ENCODE measurements at regions not wholly inside any gene's neighbourhood (a gene's known extent, or its start where the extent isn't known, plus 50 kb on each side); places are given as distances from the start of the nearest gene placed in this dataset.
A peak's percentile ranks its signal among the peaks of the same experiment; 100 is the strongest.

DNA sequence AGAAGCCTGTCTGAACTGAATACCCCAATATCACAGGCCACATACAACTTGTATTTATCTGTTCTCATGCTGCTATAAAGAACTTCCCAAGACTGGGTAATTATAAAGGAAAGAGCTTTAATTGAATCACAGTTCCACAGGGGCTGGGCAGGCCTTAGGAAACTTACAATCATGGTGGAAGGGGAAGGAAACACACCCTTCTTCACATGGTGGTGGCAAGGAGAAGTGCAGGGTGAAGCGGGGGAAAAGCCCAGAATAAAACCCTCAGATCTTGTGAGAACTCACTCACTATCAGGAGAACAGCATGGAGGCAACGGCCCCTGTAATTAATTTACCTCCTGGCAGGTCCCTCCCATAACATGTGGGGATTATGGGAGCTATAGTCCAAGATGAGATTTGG is 50.3 kb upstream of the FNDC1 start:
- DNase-seq, result no peak

DNA sequence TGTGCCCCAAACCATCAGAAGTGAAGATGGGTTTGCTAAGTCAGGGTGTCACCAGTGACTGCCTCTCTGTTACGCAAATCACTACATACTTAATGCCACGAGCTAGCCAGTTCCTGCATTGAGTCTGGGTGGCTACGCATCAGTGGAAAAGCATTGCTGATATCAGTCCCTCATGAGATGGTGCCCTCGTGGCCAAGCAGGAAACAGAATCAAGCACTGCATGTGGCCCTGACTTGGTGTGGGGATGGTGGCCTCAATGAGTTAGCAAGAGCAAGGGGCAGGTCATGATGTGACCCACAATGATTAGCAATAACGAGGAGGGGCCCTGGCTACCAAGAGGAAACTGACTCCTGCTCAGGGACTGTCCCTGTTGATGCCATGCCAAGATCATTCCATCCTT is 51.6 kb upstream of the FNDC1 start:
- no peak for DNase-seq

DNA sequence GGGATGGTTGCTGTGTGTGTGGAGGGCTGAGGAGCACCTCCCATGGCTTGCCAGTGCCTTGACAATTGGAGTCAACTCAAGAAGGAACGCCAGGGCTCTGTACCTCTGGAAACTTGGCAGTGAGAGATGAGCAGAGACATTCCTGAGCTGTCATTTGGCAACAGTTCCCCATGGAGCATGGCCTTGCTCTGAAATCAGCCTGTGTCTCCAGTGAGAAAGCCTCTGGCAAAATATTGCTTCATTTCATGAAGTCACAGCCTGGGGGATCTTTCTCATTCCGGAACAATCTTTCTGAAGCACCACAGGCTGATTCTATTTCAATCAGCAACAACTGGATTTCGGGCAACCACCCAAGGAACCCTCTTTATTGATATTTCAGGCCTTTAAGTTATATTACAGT is 52.2 kb upstream of the FNDC1 start:
- DNase-seq, result no peak

DNA sequence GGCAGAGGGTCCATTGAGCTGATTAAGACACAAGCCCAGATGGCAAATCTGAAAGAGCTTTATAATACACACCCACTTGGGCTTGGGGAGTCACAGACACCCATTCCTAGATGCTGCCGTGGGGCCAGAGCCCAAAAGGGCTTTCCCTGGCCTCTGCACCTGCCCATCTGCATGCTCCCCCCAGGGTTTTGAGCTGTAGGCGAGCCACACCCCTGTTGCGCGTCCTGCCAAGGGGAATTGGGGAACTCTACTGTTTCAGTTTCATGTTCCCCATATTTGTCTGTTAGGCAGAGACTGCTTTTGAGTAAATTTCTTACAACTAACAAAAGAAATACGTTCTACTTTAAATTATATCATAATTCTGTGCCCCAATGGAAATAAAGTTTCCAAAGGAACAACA is 52.9 kb upstream of the FNDC1 start:
- DNase-seq, result no peak

DNA sequence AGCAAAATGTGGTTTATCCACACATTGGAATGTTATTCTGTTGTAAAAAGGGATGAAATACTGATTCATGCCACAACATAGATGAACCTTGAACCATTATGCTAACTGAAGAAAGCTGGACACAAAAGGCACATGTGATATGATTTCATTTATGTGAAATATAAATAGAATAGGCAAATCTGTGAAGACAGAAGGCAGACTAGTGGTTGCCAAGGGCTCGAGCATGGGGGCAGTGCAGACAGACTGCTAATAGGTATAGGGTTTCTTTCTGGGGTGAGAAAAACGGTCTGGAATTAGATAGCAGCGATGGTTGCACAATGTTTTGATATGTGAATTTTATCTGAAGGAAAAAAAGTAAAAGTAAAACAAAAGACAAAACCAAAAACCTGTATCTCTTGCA is 54.6 kb upstream of the FNDC1 start:
- DNase-seq, result no peak

DNA sequence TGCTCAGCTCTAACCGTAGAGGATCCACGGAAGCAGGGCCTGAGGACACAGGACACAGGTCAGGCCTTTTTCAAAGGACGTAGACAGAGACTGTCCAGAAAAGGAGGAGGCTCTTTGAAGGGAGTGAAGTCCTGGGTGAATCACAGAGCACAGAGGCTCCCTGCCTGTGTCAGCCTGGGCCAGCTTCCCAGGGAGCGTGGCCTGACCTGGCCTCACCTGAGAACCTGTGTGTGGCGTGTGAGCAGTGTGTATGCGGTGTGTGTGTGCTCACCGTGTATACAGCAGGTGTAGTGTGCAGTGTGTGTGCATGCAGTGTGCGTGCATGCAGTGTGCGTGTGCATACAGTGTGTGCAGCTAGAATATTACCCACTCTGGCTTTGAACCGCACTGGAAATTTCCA is 56.0 kb upstream of the FNDC1 start:
- DNase-seq, result no peak

DNA sequence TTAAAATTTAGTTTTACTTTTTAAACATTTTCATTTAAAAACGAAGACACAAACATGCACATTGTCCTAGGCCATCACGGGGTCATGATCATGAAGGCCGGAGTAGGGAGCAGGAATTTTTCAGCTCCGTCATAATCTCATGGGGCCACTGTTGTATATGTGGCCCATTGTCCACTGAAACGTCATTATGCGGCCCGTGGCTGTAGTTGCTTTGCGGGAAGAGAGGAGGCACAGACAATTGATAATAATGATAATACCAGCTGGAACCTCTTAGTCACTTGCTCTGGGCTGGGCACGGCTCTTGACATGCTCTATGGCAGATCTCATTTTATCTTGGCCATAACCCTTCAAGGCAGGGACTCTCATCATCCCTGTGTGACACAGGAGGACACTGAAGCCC is 56.5 kb upstream of the FNDC1 start:
- no peak for DNase-seq

DNA sequence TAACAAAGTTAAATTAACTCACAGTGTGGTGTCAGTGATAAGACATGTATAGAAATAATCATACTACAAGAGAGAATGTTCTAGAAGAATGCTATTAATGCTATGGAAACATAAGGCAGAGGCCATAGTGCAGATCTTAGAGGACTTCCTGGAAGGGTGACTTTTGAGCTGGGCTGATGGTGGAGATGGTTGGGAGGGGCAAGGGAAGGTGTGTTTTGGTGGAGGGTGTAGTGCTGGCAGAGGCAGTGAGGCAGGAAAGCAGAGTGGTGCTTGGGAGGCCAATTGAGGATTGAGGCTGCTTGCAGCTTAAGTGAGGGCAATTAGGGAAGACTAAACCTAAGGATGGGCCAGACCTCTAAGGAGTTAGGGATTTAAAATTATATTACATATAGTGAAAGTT is 58.5 kb upstream of the FNDC1 start:
- DNase-seq, result no peak

DNA sequence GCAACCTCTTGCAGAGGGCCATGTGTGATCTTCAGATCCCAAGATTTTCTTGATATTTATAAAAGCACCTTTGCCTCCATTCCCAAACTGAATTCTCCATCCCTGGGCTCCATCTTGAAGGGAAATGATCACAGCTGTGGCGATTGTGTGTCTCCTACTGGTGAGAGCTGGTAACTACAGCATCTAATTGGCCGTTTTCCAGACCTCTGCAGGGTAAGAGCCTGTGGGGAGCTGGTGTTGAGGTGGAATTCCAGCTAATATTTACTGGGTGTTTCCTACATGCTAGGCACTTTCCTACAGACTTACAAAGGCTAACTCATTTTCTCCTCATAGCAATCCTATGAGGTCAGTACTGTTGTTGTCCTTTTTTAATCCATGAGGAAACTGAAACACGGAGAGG is 59.2 kb upstream of the FNDC1 start:
- no peak for DNase-seq

DNA sequence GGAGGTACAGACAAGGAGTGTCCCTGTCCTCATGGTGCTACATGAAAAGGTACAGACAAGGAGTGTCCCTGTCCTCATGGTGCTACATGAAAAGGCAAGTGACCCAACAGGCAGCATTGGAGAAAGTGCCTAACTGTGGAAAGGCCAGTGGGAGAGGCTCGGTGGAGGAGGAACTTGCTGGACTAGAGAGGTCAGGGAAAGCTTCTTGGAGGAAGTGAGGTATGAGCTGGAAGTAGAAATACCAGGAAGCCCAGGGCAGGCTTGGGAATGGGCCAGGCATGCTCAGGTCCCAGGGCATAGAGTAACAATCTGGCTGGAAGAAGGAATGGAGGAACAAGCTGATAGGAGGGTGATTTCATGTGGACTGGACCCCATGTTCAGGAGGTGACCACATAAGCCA is 59.8 kb upstream of the FNDC1 start:
- DNase-seq, result no peak

DNA sequence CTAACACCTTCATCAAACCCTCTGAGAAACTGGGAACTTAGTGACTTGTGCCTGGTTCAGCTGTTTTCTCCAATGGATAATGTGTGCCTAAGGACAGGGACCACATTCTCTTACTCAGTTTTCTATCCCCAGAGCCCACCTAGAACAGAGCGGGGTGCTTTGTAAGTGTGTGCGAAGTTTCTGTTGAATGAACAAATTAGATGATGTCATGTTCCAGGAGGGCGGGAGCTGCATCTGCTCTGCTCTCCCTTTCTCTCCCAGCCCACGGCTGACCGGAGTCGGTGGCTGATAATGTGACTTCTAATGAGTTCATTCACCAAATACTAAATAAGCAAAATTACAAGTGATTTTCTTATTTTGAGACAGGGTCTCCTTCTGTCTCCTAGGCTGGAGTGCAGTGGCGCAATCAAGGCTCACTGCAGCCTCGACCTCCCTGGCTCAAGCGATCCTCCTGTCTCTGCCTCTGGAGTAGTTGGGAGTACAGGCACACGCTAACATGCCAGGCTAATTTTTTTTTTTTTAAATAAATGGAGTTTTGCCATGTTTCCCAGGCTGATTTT is 60.7 kb upstream of the FNDC1 start:
- DNase-seq, result no peak

DNA sequence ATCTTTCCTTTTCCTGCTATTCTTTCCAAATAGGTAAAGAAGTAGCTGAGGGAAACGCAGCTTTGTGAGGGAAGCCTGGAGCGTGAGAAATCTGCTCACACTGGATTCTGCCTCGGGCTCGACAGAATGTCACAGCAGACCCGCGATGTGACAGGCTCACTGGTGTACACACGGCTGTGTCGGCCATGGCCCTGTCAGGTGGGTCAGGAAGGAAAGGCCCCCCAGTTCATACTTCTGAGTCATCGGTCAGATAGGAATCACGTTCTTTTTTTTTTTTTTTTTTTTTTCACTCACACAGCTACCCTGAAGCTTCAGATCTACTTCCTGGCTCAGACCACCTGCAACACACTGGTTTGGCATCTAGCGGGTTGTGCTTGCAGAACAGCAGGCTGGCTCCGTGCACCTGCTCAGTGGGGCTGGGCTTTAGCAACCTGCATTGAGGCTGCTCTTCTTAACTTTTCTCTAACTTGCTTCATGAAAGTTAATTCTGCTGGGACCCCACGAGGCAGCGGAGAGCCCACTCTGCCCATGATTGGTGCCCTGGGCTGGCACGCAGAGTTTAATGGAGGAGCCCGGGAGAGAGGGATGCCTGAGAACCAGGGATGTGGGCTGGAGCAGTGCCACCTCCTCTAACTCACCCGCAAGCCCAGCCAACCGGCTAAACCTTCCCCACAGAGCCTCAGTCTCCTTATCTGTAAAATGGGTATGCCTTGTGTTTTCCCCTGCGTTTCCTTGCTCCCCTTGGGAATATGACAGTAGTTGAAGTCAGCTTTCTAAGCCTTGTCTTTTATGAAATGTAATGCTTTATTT is 61.5 kb upstream of the FNDC1 start:
- no peak for DNase-seq

DNA sequence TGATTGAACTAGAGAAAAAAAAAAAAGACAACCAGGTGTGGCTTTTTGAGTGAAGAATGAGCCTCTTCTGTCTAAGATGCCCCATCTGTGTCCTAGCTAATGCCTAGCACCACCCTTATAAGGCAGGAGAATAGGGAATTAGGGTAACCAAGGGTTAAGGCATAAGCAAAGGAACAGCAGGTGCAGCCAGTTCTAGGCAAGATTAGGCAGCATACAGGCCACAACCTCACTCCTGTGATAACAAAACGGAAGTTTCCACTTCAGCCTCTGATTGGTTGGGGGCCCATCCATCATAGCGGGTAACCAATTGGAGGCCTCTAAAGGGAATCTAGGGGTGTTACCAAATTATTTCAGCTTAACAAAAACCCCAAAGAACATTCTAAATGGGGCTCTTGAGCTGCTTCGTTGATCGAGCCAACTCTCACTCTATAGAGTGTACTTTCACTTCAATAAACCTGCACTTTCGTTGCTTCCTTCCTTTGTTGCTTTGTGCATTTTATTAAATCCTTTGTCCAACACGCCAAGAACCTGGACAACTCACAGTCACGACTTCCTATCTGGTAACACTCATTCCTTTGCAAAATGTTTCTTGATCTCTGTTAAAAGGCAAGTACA is 61.9 kb upstream of the TAGAP start:
- DNase-seq, result peak; percentile 69 to 80

DNA sequence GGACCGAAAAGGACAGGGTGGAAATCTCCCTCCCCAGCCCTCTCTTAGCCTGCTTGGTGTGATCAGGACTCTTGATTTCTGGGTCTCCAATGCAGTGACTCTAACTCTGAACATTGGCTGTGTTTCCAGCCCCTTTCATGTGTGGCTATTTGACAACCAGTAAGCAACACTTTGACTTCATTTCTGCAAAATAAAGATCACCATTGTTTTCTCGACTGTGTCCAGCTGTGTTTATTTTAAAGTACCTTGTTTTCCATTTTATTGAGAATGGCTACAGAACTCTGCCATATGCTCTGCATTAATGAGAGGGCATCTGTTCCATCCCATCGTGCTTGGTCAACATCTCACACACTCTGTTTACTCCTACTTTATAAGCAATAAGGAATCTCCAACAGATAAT is 60.9 kb upstream of the TAGAP start:
- no peak for DNase-seq

DNA sequence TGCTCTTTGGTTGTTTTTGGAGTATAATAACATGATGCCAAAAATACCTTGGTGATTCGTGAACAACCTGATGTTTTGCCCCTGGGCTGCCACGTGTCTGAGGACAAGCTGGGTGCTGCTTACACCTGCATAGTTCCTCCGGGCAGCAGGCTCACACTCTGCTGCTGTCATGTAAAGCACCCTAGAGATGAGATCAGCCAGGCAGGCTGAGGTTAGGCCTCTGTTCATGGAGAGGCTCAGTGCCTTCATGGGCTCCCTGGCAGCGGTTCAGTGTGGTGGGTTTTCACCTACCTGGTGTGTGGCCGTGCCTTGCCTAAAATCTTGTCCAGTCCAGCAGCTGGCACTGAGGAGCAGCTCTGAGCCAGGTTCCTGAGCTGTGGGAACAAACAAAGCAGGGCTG is 60.1 kb upstream of the TAGAP start:
- no peak for DNase-seq

DNA sequence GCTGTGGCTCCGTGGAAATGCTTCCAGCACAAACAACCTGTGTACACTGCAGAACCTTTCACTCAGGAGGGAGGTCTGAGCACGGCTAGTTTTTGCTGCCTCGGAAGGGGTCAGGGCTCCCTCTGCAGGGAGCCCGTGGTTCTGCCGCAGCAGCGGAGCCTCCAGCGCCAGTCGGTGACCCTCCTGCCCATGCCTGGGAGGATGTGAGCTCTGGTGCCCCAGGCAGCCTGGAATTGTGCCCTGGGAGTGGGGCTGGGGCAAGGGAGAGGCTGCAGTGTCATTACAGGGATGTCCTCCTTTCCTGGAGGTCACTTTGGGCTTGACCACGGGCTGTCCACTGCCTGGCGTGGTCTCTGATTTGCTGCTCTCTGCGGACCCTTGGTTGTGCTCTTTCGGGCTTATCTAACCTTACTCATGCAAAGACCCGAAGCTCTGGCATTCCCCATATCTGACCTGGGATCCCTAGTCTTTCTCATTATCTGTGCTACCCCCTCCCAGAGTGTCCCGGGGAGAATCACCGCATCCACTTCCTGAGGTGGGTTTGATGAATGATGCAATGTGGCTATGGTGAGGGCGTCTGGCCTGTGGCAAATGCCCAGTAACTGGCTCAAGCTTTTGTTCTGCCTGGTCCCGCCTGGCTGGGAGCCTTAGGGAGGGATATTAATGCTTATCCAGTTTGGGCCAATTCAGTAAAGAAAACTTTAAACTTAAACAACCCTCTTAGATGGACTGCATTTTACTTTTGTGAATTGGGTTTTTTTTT is 59.6 kb upstream of the TAGAP start:
- DNase-seq, result peak; percentile 20 to 55

DNA sequence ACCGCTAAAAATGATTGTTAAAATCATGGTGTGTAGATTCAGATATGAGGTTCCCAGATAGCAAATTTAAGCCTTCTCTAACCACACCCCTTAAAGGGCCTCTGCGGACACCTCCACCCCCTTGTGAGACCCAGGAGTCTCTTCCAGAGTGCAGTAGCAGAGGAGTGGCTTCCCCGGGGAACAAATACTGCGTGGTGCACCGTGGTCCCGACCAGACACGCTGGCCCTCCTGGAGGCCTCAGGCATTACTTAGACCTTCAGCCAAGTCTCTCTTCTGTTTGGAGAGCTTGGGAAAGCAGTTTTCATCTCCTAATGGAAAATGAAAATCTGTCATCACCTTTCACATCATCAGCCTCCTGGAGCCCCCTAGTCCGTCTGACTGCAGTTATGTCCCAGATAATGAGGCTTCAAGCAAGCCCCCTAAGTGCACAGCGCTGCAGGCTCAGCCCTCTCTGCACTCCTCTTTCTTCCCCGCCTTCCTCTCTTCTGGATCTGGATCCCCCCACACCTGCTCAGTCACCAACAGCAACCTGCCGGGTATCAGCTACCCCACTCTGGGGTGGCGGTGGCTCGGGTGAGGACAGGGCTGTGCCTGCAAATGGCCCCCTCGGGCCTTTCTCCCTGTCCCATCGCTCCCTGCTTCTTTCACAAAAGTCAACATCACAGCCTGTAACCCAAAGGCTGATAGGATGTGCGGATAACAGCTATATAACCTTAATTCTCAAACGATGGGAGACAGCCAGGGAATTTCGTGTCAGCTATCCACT is 58.8 kb upstream of the TAGAP start:
- no peak for DNase-seq

DNA sequence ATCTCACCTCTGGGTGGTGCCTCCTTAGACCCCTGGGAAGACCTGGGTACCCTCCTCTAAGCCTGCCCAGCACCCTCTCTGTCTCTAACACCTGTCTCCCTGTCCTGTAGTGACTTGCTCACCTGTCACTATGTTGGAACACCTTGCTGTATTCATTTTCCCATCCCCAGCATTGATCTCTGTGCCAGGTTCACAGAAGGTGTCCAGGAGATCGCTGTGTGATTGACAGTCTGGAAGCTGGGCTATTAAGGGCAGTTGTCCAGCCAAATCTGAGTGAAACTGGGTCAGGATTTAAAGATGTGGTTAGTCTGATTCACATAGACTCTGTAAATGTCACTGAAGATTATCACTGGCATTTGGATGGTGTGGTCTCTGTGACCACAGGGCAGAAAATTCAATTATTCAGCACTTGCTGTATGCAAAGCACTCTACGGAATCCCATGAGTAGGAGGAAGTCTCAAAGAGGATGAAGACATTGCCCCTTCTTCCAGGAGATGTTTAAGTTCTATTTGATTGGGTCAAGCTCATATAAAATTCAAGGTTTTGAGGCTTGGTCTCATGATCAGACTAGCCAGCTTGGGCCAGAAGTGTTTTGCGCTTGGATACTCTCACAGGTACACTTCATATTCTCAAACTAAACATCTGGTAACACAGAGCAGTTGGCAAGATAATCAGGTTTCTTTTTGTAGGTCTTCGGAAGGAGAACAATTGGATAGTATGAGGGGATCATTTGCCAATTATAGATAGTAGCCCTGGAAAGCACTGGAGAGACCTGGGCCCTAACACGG is 57.8 kb upstream of the TAGAP start:
- no peak for DNase-seq

DNA sequence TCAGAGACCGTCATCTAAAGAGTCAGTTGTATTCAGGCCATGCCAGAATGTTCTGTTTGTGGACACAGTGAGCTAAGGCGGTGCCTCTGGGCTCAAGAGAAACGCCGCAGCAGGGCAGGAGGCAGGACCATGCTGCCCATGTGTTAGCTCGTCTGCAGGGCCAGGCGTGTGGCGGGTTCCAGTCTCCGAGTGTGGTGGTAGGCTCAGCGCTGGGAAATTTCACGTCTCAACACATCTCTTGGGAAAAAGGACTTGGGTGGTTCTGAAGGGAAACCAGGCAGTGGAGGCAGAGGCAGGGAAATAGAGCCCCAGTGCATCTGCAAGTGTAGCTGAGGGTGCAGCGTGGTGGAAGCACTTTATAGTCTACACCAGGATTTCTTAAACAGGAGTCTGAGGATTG is 56.9 kb upstream of the TAGAP start:
- no peak for DNase-seq

DNA sequence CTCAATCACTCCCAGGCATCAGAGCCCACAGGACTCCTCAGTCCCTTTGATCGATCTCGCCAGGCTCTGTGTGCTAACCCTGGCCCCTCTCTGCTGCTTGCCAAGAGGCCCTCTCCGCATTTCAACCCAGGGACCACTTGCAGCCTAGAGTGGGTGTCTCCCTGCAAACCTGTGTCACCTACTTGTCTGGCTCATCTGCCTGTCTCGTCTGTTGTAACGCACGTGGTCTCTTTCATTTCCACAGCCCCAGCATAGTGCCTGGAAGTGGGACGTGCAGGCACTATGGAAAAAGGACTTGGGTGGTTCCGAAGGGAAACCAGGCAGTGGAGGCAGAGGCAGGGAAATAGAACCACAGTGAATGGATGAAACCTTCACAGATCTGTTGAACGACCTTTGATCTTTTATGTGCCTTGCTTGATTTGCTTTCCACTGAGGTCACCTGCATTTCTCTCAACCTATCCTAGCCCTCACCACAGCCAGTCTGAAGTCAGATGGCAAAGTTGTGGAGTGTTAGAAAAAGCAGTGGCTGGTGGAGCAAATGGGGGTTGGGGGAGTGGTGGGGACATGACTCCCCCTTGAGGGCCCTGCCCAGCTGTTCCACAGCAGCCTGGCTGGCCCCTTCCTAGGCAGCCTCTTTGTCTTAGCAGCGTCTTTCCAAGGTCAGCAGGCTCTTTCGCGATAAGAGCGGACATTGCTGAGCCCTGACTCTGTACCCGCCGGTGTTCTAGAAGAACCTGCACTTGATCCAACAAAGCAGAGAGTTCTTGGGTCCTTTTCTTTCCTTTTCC is 55.8 kb upstream of the TAGAP start:
- DNase-seq, result no peak

DNA sequence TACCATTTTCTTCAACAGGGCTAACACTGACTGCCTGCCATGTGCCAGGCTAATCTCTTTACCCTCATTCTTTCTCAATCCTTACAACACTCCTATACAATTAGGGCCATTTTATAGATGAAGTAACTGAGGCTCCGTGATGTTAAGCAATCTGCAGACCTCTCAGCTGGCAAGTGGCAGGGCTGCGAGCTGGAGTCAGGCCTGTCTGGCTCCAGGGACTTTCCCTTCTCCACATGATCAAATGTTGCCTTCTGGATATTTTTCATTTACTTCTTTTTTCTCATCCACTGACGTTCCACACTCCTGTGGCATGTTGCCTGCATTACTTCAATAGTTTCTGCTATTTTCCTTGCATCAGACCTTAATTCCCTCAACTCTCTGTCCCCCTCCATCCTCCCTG is 55.2 kb upstream of the TAGAP start:
- DNase-seq, result no peak

Measured in hippocampal formation (tissue), 2 donors.